GM19328 (cell line): ENCODE measurements at regions not wholly inside any gene's neighbourhood (a gene's known extent, or its start where the extent isn't known, plus 50 kb on each side); places are given as distances from the start of the nearest gene placed in this dataset.
"Not testable (repeated sequence)": the region's sequence is repeated elsewhere in the genome, so short reads cannot be mapped to it uniquely, and the experiment has no call there.

Source experiments
- ATAC-seq: cut with Tn5 transposase; IDR thresholded peaks from one replicate; pipeline ENCODE4 v1.9.1; 2021; ENCODE audit warnings: mild to moderate bottlenecking, moderate library complexity; ENCODE audit not compliant: unreplicated experiment

DNA sequence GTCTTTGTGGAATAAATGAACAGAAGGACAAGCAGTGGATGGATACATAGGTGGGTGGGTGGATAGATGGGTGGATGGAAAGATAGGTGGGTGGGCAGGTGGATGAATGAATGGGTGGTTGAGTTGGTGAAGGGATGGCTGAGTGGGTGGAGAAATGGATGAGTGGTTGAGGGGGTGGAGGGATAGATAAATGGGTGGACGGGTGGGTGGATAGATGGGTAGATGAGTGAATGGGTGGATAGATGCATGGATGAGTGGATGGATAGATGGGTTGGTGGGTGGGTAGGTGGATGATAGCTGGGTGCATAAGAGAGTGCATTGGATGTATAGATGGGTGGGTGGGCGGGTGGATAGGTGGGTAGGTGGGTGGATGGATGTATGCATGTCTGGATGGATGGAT lies 63.5 kb downstream of the UNC93B1 start:
- not testable (repeated sequence) for ATAC-seq

DNA sequence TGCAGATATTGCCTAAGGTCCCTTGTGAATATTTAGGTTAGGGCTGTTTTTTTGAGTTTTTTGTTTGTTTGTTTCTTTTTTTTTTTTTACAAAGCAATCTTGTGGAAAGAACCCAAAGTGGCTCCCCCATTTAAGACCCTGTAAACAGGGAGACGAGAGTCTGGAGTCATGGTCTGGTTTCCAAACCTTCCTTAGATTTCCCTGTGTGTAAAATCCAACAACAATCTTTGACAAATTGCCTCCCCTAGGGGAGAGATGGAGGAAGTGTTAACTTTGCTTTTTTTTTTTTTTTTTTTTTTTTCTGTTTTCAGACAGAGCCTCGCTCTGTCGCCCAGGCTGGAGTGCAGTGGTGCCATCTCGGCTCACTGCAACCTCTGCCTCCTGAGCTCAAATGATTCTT lies 64.9 kb downstream of the UNC93B1 start:
- ATAC-seq = not testable (repeated sequence)

DNA sequence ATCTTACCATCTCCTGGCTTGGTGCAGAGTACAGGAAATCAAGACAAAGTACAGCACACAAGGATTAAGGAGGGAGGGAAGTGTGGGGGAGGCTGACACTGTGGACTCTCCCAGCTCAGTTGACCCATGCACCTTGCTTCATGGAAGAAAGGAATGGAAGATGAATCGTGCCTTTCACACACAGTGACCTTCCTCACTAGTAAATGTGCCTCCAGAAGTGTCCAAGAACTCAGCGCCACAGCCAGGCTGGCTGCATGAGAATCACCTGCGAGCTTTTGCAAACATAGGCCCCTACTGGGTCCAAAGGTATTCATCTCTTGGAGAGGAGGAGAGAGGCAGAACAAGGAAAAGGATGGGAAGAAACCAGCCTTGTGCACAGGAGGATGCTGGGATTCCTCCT lies 65.5 kb downstream of the UNC93B1 start:
- ATAC-seq = not testable (repeated sequence)

DNA sequence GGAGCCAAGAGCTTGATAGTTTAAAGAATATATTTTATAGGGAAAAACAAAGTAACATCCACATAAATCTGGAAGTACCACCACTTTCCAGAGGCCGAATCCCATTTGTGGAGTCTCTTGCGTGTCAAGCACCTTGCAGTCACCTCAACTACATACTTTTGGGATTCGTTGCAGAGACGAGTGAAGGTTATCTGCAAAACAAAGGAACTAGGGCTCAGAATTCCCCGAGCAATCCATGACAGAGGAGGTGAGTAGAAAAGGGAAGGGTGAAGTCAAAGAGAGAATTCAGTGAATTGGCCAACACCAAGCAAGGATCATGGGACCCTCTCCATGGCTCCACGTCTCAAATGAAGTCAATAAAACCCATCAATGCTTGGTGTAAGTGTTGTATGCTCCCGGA lies 80.3 kb downstream of the UNC93B1 start:
- ATAC-seq = not testable (repeated sequence)

DNA sequence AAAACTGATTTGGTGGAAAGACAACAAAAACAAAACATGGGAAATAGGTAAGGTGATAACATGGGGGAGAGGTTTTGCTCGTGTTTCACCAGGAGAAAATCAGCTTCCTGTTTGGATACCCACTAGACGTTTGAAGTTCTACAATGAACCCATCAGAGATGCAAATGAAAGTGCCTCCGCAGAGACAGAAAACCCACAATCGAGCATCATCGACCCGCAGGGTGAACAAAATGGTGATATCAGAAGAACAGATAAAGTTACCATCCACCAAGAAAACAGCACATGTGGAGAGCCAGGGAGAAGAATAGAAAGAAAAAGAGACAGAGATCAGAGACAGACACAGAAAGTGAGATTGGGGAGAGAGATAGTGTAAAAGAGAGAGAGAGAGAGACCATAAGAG lies 83.4 kb downstream of the UNC93B1 start:
- ATAC-seq = not testable (repeated sequence)

DNA sequence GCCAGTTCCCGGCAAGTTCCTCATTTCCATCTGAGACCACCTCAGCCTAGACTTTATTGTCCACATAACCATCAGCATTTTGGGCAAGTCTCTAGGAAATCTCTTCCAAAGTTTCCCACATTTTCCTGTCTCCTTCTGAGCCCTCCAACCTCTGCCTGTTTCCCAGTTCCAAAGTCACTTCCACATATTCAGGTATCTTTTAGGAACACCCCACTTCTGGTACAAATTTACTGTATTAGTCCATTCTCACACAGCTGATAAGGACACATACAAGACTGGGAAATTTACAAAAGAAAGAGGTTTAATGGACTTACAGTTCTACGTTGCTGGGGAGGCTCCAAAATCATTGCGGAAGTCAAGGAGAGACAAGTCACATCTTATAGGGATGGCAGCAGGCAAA lies 91.7 kb downstream of the UNC93B1 start:
- not testable (repeated sequence) for ATAC-seq

DNA sequence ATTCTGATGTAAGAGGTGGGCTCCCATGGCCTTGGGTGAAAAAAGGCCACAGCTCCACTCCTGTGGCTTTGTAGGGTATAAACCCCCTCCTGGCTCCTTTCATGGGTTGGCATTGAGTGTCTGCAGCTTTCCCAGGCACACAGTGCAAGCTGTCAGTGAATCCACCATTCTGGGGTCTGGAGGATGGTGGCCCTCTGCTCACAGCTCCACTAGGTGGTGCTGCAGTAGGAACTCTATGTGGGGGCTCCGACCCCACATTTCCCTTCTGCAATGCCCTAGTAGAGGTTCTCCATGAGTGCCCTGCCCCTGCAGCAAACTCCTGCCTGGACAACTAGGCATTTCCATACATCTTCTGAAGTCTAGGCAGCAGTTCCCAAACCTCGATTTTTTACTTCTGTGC lies 92.7 kb downstream of the UNC93B1 start:
- ATAC-seq = not testable (repeated sequence)

DNA sequence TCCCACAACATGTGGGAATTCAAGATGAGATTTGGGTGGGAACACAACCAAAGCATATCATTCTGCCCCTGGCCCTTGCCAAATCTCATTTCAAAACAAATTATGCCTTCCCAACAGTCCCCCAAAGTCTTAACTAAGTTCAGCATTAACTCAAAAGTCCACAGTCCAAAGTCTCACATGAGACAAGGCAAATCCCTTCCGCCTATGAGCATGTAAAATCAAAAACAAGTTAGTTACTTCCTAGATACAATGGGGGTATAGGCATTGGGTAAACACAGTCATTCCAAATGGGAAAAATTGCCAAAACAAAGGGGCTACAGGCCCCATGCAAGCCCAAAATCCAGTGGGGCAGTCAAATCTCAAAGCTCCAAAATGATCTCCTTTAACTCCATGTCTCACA lies 93.1 kb downstream of the UNC93B1 start:
- ATAC-seq = not testable (repeated sequence)

DNA sequence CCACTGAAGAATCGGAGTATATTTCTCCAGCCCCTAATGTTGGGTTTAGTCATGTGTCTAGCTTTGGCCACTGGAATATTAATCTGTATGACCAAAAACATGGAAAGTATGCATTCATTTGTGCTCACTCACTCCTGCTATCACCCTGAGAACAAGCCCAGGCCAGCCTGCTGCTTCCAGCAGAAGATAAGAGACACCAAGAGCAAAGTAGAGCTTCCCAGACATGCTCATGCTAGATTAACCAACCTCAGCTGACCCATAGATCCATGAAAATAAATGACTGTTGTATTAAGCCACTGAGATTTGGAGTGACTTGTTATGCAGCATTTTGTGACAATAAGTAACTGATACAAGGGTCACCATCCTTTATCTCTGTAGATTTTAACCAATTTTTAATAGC lies 96.9 kb downstream of the UNC93B1 start:
- not testable (repeated sequence) for ATAC-seq

DNA sequence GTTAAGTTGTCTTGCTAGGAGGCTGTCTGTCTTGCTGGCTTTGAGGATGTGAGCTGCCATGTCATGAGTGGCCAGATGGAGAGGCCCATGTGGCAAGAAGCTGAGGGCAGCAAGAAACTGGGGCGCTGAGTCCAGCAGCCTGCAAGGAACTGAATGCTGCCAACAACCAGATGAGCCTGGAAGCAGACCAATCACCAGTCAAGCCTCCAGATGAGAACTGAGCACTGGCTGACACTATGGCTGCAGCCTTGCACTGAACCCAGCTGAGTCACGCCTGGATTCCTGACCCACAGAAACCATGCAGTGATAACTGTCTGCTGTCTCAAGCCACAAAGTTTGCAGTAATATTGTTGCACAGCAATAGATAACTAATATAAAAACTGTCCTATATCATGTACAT lies 104.4 kb downstream of the UNC93B1 start:
- not testable (repeated sequence) for ATAC-seq

DNA sequence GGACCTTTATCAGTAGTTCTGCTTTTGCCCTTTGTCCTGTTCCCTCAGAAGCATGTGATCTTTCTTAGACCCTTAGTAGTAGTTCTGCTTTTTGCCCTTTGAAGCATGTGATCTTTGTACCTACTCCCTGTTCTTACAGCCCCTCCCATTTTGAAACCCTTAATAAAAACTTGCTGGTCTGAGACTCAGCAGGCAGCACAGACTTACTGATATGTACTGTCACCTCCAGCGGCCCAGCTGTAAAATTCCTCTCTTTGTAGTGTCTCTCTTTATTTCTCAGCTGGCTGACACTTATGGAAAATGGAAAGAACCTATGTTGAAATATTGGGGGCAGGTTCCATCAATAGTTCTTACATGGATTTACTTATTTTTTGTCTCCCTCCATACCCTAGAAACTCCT lies 110.4 kb downstream of the UNC93B1 start:
- not testable (repeated sequence) for ATAC-seq

DNA sequence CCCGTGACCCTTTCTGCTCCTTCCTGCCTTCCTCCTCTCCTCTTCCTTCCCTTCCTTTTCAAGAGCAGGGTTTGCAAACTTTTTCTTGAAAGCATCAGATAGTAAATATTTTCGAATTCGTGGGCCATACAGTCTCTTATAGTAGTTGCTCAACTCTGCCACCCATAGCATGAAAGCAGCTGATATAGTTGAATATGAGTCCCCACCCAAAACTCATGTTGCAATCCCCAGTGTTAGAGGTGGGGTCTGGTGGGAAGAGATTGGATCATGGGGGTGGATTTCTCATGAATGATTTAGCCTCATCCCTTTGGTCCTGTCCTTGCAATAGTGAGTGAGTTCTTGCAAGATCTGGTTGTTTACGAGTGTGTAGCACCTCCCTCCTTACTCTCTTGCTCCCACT lies 114.3 kb downstream of the UNC93B1 start:
- ATAC-seq = not testable (repeated sequence)

DNA sequence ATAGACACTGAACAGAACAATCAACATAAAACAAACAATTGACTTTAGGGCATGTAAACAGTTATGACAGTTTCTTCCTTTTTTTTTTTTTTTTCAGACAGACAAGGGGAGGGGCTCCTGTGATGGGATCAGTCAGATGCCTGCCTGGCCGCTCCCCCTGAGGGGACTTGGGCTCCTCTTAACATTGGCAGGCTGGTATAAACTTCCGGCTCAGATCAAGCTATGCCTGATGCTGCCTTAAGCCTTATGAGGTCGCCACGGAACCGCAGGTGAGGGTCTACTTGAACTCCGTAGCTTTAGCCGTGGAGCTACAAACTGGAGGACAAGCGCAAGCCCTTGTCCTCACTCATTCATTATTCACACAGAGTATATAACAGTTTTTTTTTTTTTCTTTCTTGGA lies 115.8 kb downstream of the UNC93B1 start:
- ATAC-seq = not testable (repeated sequence)

DNA sequence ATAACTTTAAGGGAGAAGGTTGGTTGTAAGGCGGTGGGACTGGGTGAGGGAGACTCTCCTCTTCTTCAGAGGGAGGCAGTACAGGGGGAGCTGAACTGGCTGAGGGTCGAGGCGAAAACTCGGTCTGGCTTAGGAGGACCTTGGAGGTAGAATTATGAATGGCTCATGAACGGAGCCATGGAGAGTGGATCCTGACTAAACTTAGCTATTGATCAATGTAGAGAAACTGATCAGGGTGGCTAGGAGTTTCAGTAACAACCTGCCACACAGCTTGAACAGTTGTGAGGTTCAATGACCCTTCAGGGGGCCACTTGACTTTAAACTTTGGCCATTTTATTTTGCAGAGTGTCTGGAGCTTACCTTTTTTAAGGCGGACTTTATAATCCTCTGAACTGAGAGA lies 117.2 kb downstream of the UNC93B1 start:
- not testable (repeated sequence) for ATAC-seq

DNA sequence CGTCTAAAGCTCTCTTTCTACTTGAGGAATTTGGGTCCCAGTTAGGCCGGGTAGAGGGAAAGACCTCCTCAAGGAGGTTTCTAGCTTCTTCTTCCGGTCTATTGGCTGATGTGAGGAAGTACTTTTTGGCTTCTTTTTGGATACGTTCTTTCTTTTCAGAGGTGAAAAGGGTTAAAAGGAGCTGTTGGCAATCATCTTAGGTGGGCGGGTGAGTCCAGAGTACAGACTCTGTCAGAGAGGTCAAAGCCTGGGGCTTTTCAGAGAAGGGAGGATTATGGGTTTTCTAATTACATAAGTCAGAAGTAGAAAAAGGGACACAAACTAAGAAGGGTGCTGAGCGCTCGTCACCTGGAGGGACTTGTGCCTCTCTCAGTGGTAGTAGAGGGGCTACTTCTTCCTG lies 117.7 kb downstream of the UNC93B1 start:
- ATAC-seq = not testable (repeated sequence)

DNA sequence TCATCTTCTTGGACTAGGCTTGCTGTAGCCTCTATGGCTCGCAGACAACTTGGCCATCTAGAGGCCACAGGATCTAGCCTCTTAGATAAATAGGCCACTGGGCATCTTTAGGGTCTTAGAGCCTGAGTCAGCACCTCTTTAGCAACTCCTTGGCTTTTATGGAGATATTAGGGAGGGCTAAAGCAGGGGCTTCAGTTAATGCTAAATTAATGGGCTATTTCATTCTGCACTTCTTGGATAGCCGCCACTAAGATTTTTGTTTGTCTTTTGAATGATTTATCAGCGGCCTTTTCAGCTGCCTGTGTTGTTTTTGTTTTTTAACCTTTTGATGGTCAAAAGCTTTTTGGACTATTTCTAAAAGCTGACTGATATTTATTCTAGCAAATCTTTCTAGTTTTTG lies 118.3 kb downstream of the UNC93B1 start:
- not testable (repeated sequence) for ATAC-seq

DNA sequence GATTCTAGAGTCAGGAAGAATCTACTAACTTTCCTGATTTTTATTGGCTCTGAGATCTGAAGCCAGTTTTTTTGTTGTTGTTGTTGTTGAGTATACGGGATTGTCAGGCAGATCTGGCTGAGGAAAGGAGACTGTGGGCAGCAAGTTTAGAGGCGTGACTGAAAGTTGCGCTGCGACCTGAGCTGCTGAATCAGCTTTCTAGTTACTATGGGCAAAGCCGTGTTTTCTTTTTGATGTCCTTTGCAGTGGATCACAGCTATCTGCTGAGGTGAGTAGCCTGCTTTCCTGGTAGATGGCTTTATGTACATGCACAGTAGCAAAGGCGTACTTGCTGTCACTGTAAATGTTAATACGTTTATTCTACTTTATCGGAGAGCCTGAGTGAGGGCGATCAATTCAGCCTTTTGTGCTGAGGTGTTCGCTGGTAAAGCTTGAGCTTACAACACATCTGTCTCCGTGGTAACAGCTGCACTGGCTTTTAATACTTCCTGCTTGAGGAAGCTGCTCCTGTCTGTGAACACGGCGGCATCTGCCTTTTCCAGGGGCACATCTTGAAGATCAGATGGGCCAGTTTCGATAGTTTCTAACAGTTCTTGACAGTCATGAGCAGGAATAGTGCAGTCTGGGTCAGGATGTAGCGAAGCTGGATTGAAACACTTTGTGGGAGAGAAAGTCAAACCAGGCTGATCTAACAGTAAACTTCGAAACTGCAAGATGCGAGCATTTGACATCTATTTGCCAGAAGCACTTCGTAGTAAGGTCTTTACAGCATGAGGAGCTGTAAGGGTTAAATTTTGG lies 118.9 kb downstream of the UNC93B1 start:
- ATAC-seq = not testable (repeated sequence)

DNA sequence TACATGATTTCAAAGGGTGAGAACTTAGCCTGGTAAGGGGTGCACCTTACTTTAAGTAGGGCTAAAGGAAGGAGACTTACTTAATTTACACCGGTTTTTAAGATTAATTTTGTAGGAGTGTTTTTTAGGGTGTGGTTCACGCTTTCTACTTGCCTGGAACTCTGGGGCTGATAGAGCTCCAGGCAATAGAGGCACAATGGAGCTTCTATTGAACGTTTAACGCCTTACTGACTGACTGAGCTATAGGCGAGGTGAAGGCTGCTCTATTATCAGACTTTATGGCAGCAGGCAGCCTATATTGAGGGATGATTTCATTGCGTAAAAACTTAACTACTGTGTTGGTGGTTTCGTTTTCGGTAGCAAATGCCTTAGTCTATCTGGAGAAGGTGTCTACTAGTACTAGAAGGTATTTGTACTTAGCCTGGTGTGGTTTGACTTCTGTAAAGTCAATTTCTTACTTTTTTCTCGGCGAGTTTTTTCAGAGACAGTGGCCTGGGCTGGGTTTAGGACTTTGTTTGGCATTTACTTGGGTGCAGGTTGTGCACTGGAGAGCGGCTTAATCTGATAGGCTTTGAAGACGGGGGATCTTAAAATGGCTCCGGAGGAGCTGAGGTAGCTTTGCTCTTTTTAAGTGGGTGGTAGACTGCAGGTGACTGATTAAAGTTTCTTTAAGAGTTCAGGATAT lies 119.7 kb downstream of the UNC93B1 start:
- not testable (repeated sequence) for ATAC-seq

DNA sequence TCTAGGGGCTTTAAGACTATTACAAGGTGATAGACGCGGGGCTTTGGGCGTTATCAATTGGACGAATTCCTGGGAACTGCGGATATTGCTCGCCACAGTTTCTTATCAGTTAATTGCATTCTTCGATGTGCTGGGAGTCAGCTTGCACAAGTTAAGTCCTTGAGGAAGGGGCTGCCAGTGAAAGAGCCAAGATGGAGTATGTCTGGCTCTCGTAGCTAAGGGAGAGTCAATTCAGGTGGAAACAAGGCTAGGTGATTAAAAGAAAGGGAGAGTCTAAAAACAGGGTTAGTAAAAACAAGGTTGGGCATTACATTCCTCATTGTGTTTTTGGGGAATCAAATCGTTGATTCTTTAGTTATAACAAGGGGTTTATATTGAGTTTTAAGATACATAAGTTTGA lies 121.6 kb downstream of the UNC93B1 start:
- ATAC-seq = not testable (repeated sequence)

DNA sequence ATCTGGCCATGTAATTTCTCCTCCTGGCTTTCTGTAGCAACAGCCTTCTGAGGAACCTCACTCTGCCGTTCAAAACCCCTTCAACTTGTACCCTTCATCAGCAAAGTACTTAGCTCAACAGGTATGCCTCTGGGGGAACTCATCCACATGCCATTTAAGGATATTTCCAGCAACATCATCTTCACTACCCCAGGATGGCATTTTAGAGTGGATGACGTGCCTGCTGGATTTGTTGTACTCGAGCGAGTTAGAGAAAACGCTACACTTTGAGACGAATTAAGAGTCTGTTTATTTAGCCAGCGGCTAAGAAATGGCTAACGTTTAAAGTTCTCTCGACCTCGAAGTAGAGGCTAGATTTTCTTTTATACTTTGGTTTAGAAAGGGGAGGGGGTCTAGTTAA lies 122.1 kb downstream of the UNC93B1 start:
- ATAC-seq = not testable (repeated sequence)

DNA sequence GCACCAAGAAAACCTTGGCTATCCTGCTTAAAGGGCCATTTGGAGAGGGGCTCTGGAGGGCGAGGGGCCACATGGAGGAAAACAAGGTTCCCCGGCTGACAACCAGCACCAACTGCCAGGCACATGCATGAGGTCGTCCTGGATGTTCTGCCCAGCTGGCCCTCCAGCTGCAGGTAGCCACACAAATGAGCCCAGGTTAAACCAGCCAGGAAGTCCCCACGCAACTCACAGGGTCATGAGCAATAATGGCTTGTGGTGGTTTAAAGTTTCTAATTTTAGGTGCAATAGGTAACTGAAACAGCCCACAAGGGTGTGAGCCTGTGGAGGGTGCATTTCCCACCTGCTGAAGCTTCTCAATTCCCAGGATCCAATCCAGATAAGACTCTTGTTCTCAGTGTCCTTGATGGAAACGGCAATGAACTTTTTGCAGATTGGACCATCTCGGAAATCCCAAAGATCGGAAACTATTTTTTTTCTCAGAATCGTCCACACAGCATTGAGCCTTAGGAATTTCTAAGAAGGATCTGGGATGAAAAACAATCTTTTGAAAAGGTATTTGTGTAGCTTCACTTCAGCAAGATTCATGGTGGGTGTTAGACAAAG lies 123.2 kb downstream of the UNC93B1 start:
- ATAC-seq = not testable (repeated sequence)

DNA sequence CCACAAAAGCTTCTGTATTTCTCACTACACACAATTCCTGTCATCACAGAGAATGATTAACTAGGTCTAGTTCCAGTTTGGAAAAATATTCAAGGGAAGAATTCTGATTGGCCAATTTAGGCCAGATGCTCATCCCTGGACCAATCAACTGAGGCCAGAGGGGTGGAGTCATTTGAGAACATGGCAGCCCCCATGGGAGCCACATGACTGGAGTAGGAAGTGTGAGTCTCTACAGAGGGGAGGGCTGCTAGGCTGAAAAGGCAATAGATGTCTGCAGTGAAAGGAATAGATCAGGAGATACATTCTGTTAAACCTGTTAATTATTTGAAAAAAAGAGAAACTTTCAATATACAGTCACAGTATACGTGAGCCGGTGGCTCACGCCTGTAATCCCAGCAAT lies 125.2 kb downstream of the UNC93B1 start:
- ATAC-seq = not testable (repeated sequence)
